Lower leg skin (tissue), 3 donors: ENCODE measurements at regions not wholly inside any gene's neighbourhood (a gene's known extent, or its start where the extent isn't known, plus 50 kb on each side); places are given as distances from the start of the nearest gene placed in this dataset.

Experiments used
- CTCF ChIP-seq, 3 donors: fragments of 450-650 bp; IDR thresholded peaks; one replicate each; pipeline ENCODE4 v1.5.1; 2016; ENCODE audit warnings: antibody characterized with exemption in 3 of 3, mild to moderate bottlenecking in 3 of 3, moderate library complexity in 2 of 3
- POLR2A ChIP-seq, 2 donors: fragments of 450-650 bp; IDR thresholded peaks; one replicate each; pipeline ENCODE4 v1.6.1; 2016 to 2017; ENCODE audit warnings: antibody characterized with exemption in 2 of 2, mild to moderate bottlenecking in 1 of 2, moderate library complexity in 1 of 2

- no peak for TF ChIP-seq CTCF (IDR thresholded peaks at IDR 0.05)
- TF ChIP-seq POLR2A (IDR thresholded peaks at IDR 0.05): no peak
These were observed 124.8 kb downstream of the TTC32 start for GRCh38 chr2:19776941-19777514.
